HepG2 (cell line): ENCODE measurements at regions not wholly inside any gene's neighbourhood (a gene's known extent, or its start where the extent isn't known, plus 50 kb on each side); places are given as distances from the start of the nearest gene placed in this dataset.

Source experiments
- ATAC-seq: fragments of 200-7000 bp; cut with Tn5 transposase; 3 replicates; pipeline ENCODE4 v1.9.1; 2020; ENCODE audit warnings: mild to moderate bottlenecking, moderate library complexity
- BruUV-seq: library from RNA; stranded (reverse); fragments of 400-500 nt; replicated peaks from 2 replicates; lab custom pipeline; 2021; lab: Mats Ljungman, UMichigan
- CTCF ChIA-PET: fragments of 300-600 bp; formaldehyde crosslinking; extraction: SDS; loops from one replicate; lab custom pipeline; 2021; ENCODE audit warnings: low total read pairs, inconsistent platforms, low intra/inter-chr PET ratio; lab: Yijun Ruan, JAX
- POLR2A ChIA-PET: fragments of 350-600 bp; sonication (Branson Sonifier 250); formaldehyde crosslinking; loops from one replicate; lab custom pipeline; 2020; ENCODE audit warnings: antibody characterized with exemption, inconsistent platforms; lab: Yijun Ruan, JAX
- DNase-seq: peaks from one replicate; pipeline ENCODE4 v3.0.0-alpha.2; 2015; ENCODE audit warnings: low spot score
- FAIRE-seq: peaks from 3 replicates; lab custom pipeline; 2011; peaks lifted over from hg19 to GRCh38; lab: Jason Lieb, UNC
- H2AFZ ChIP-seq: one replicate; pipeline ENCODE4 v1.6.1; 2011; ENCODE audit warnings: low read length, inconsistent platforms
- H3K27ac ChIP-seq: fragments of 300-600 bp; 3 replicates; pipeline ENCODE4 v1.8.0; 2011; ENCODE audit warnings: mixed run types, mild to moderate bottlenecking, mixed read lengths, low read length, inconsistent platforms; ENCODE audit not compliant: insufficient read depth; ENCODE audit errors: extremely low read length
- H3K27me3 ChIP-seq, 2 experiments: fragments of 200-600 bp in 1 of 2; 2 replicates in 1 of 2; 3 replicates in 1 of 2; pipeline versions ENCODE4 v1.6.0 to v1.8.0; 2011; ENCODE audit warnings: low read length in 2 of 2, mild to moderate bottlenecking in 2 of 2, moderate library complexity in 2 of 2, inconsistent platforms in 1 of 2; ENCODE audit not compliant: insufficient read depth in 2 of 2, control insufficient read depth in 1 of 2
- H3K36me3 ChIP-seq, 2 experiments: fragments of 200-600 bp in 1 of 2; replicated peaks in 1 of 2; 2 replicates in 1 of 2; 3 replicates in 1 of 2; pipeline versions ENCODE4 v1.5.1 to v1.8.0; 2011; ENCODE audit warnings: low read length in 2 of 2, inconsistent platforms in 1 of 2; ENCODE audit not compliant: insufficient read depth in 2 of 2, control insufficient read depth in 1 of 2
- H3K4me1 ChIP-seq: 2 replicates; pipeline ENCODE4 v1.5.1; 2012; ENCODE audit warnings: low read length, inconsistent platforms; ENCODE audit not compliant: insufficient read depth
- H3K4me2 ChIP-seq: 2 replicates; pipeline ENCODE4 v1.6.0; 2011; ENCODE audit warnings: low read depth, low read length, inconsistent platforms
- H3K4me3 ChIP-seq, 3 experiments: fragments of 200-600 bp in 1 of 3; sonication (generic), shearing (Covaris generic) in 1 of 3; replicated peaks in 1 of 3; 2 replicates each; pipeline ENCODE4 v1.5.1; 2011 to 2016; ENCODE audit warnings: low read length in 3 of 3, inconsistent platforms in 2 of 3, low read depth in 2 of 3, mild to moderate bottlenecking in 2 of 3, control low read depth in 1 of 3, mixed read lengths in 1 of 3; ENCODE audit not compliant: insufficient read depth in 1 of 3
- H3K79me2 ChIP-seq: one replicate; pipeline ENCODE4 v1.6.1; 2011; ENCODE audit warnings: low read length, inconsistent platforms; ENCODE audit not compliant: insufficient read depth
- H3K9ac ChIP-seq: 2 replicates; pipeline ENCODE4 v1.6.0; 2011; ENCODE audit warnings: mild to moderate bottlenecking, low read depth, low read length, inconsistent platforms; ENCODE audit not compliant: insufficient read depth
- H3K9me3 ChIP-seq: 2 replicates; pipeline ENCODE4 v1.5.1; 2012; ENCODE audit warnings: mild to moderate bottlenecking, low read length
- H4K20me1 ChIP-seq: 2 replicates; pipeline ENCODE4 v1.6.0; 2011; ENCODE audit warnings: inconsistent platforms, mild to moderate bottlenecking, low read length, moderate library complexity; ENCODE audit not compliant: insufficient read depth
- ATF7-NPFF ChIP-seq: sonication (generic); formaldehyde crosslinking; IDR thresholded peaks from 2 replicates; pipeline ENCODE4 v1.8.1; 2023; ENCODE audit warnings: mild to moderate bottlenecking, low read depth, missing genetic modification reagents, moderate library complexity
- FOXM1 ChIP-seq: sonication (generic); formaldehyde crosslinking; IDR thresholded peaks from 2 replicates; pipeline ENCODE4 v1.5.0; 2020; ENCODE audit warnings: missing genetic modification reagents
- HNRNPK ChIP-seq: fragments of 200-400 bp; formaldehyde crosslinking; IDR thresholded peaks from 2 replicates; pipeline ENCODE4 v1.6.1; 2018; ENCODE audit warnings: low read length, low read depth, moderate library complexity, mild to moderate bottlenecking; ENCODE audit not compliant: poor library complexity, severe bottlenecking
- KDM3A ChIP-seq: IDR thresholded peaks from 2 replicates; pipeline ENCODE4 v1.6.1; 2018; ENCODE audit warnings: low read depth, missing compliant biosample characterization
- MEIS1 ChIP-seq: sonication (generic); formaldehyde crosslinking; IDR thresholded peaks from 2 replicates; pipeline ENCODE4 v1.9.0; 2021; ENCODE audit warnings: mild to moderate bottlenecking, missing genetic modification reagents, moderate library complexity, borderline replicate concordance
- ZKSCAN8 ChIP-seq: IDR thresholded peaks from 2 replicates; pipeline ENCODE4 v1.6.1; 2016; ENCODE audit warnings: borderline replicate concordance, missing genetic modification reagents, missing compliant biosample characterization
- ZMYM3 ChIP-seq: sonication (generic); formaldehyde crosslinking; IDR thresholded peaks from 2 replicates; pipeline ENCODE4 v1.5.1; 2020; ENCODE audit warnings: mild to moderate bottlenecking, missing genetic modification reagents
- WGBS: methylation state at CpG from one replicate; pipeline ENCODE4 v1.1.6; 2017; ENCODE audit warnings: low lambda C conversion rate; 5-methylcytosine and 5-hydroxymethylcytosine counted together
- in situ Hi-C: cut with HindIII; loops from 2 replicates; pipeline ENCODE4 v1.10.0; 2017; ENCODE audit warnings: low pct_unique_long_range_greater_than_20kb; ENCODE audit not compliant: extremely low pct_ligation_motif_present
- intact Hi-C: fragments of 100-400 bp; cut with micrococcal nuclease; formaldehyde crosslinking; loops from one replicate; pipeline ENCODE4 v1.10.0; 2022; ENCODE audit not compliant: unreplicated experiment
- TF ChIP-seq, protein P1 (sequence below): sonication (generic); formaldehyde crosslinking; IDR thresholded peaks from 2 replicates; pipeline ENCODE4 v1.4.0; 2020; ENCODE audit warnings: mild to moderate bottlenecking, missing genetic modification reagents, borderline replicate concordance
- TF ChIP-seq, protein P2 (sequence below): sonication (generic); formaldehyde crosslinking; IDR thresholded peaks from 2 replicates; pipeline ENCODE4 v1.5.1; 2020; ENCODE audit warnings: missing genetic modification reagents, mild to moderate bottlenecking, borderline replicate concordance
- TF ChIP-seq, protein P3 (sequence below): sonication (generic); formaldehyde crosslinking; IDR thresholded peaks from 2 replicates; pipeline ENCODE4 v1.4.0; 2020; ENCODE audit warnings: mild to moderate bottlenecking, missing genetic modification reagents
- TF ChIP-seq, protein P4 (sequence below): sonication (generic); formaldehyde crosslinking; IDR thresholded peaks from 2 replicates; pipeline ENCODE4 v1.5.0; 2020; ENCODE audit warnings: missing genetic modification reagents
- TF ChIP-seq, protein P5 (sequence below): sonication (generic); formaldehyde crosslinking; IDR thresholded peaks from 2 replicates; pipeline ENCODE4 v1.5.1; 2020; ENCODE audit warnings: missing genetic modification reagents, mild to moderate bottlenecking, borderline replicate concordance

DNA sequence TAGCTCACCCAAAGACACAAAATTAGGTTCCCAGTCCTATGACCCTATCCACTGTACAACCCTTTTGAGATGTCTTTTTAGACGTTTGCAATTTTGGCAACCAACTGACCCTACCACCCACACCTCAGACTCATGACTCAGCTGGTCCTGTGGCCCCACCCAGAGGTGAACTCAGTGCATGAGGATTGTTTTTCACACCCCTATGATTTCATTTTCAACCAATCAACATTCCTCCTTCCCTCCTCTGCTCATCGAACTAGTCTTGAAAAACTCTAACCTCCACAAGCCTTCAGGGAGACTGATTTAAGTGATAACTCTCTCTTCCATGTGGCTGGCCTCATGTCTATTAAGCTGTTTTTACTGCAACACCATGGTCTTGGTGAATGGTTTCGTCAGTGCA is 350.7 kb downstream of the UQCRFS1 start:
- FAIRE-seq (no peak), DNase-seq (no peak), ATAC-seq (no peak)
- Histone ChIP-seq H3K79me2 (no peaks in the 10 kb centered on the region), H3K4me2 (no peak overlapping the region), H3K9ac (no peak overlapping the region), H3K4me3 (no peak overlapping the region), H2AFZ (no peak overlapping the region), H3K9me3 (no peaks in the 10 kb centered on the region; the same call in 1 of the 2 replicates), H3K4me1 (no peaks in the 10 kb centered on the region), H4K20me1 (no peaks in the 10 kb centered on the region), H3K27me3 (no peaks in the 10 kb centered on the region), H3K36me3 (no peaks in the 10 kb centered on the region), H3K27ac (no peak overlapping the region)
- CTCF ChIA-PET = no interaction called here
- POLR2A ChIA-PET = no interaction called here
- intact Hi-C loops (no loop called here), in situ Hi-C loops (no loop called here)
- TF ChIP-seq FOXM1 (CRISPR knock-in tag) = no peak
- TF ChIP-seq MEIS1 = no peak
- TF ChIP-seq ZKSCAN8 (CRISPR knock-in tag) = no peak
- TF ChIP-seq, protein P1, sequence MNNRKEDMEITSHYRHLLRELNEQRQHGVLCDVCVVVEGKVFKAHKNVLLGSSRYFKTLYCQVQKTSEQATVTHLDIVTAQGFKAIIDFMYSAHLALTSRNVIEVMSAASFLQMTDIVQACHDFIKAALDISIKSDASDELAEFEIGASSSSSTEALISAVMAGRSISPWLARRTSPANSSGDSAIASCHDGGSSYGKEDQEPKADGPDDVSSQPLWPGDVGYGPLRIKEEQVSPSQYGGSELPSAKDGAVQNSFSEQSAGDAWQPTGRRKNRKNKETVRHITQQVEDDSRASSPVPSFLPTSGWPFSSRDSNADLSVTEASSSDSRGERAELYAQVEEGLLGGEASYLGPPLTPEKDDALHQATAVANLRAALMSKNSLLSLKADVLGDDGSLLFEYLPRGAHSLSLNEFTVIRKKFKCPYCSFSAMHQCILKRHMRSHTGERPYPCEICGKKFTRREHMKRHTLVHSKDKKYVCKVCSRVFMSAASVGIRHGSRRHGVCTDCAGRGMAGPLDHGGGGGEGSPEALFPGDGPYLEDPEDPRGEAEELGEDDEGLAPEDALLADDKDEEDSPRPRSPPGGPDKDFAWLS (CRISPR knock-in tag) = no peak
- no peak for TF ChIP-seq ATF7-NPFF (CRISPR knock-in tag)
- no peak for TF ChIP-seq ZMYM3 (CRISPR knock-in tag)
- TF ChIP-seq KDM3A (CRISPR knock-in tag) = no peak
- TF ChIP-seq, protein P2, sequence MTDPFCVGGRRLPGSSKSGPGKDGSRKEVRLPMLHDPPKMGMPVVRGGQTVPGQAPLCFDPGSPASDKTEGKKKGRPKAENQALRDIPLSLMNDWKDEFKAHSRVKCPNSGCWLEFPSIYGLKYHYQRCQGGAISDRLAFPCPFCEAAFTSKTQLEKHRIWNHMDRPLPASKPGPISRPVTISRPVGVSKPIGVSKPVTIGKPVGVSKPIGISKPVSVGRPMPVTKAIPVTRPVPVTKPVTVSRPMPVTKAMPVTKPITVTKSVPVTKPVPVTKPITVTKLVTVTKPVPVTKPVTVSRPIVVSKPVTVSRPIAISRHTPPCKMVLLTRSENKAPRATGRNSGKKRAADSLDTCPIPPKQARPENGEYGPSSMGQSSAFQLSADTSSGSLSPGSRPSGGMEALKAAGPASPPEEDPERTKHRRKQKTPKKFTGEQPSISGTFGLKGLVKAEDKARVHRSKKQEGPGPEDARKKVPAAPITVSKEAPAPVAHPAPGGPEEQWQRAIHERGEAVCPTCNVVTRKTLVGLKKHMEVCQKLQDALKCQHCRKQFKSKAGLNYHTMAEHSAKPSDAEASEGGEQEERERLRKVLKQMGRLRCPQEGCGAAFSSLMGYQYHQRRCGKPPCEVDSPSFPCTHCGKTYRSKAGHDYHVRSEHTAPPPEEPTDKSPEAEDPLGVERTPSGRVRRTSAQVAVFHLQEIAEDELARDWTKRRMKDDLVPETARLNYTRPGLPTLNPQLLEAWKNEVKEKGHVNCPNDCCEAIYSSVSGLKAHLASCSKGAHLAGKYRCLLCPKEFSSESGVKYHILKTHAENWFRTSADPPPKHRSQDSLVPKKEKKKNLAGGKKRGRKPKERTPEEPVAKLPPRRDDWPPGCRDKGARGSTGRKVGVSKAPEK (CRISPR knock-in tag) = no peak
- TF ChIP-seq HNRNPK = no peak
- TF ChIP-seq, protein P3, sequence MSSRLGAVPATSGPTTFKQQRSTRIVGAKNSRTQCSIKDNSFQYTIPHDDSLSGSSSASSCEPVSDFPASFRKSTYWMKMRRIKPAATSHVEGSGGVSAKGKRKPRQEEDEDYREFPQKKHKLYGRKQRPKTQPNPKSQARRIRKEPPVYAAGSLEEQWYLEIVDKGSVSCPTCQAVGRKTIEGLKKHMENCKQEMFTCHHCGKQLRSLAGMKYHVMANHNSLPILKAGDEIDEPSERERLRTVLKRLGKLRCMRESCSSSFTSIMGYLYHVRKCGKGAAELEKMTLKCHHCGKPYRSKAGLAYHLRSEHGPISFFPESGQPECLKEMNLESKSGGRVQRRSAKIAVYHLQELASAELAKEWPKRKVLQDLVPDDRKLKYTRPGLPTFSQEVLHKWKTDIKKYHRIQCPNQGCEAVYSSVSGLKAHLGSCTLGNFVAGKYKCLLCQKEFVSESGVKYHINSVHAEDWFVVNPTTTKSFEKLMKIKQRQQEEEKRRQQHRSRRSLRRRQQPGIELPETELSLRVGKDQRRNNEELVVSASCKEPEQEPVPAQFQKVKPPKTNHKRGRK (CRISPR knock-in tag) = no peak
- TF ChIP-seq, protein P4, sequence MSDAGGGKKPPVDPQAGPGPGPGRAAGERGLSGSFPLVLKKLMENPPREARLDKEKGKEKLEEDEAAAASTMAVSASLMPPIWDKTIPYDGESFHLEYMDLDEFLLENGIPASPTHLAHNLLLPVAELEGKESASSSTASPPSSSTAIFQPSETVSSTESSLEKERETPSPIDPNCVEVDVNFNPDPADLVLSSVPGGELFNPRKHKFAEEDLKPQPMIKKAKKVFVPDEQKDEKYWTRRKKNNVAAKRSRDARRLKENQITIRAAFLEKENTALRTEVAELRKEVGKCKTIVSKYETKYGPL (CRISPR knock-in tag) = no peak
- TF ChIP-seq, protein P5, sequence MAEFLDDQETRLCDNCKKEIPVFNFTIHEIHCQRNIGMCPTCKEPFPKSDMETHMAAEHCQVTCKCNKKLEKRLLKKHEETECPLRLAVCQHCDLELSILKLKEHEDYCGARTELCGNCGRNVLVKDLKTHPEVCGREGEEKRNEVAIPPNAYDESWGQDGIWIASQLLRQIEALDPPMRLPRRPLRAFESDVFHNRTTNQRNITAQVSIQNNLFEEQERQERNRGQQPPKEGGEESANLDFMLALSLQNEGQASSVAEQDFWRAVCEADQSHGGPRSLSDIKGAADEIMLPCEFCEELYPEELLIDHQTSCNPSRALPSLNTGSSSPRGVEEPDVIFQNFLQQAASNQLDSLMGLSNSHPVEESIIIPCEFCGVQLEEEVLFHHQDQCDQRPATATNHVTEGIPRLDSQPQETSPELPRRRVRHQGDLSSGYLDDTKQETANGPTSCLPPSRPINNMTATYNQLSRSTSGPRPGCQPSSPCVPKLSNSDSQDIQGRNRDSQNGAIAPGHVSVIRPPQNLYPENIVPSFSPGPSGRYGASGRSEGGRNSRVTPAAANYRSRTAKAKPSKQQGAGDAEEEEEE = no peak
- 4% methylated on average over 3 of the region's 3 CpGs for WGBS
- BruUV-seq = no TSS peak
